ENCODE measurements at regions not wholly inside any gene's neighbourhood (a gene's known extent, or its start where the extent isn't known, plus 50 kb on each side); places are given as distances from the start of the nearest gene placed in this dataset.

DNA sequence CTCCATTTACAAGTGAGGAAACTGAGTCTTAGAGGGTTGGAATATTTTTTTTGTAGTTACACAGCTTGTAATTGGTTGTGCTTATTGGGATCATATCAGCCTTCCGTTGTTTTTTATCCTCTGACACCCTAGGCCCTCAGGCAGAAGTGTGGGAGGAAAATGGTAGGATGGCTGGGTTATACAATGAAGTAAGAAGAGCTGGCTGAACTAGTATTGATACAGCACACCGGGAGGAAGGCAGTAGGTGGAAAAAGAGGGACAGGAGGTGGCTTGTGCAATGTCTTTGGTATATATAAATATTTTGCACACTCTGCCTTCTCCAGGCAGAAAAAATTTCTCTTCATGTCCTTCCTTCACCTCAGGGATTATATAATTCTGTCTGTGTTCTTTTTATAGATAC is 214.3 kb upstream of the SGO1 start:
- H3K27ac Mint-ChIP-seq = no peak overlapping the region
- peaks cover 12% of the 10 kb centered on the region for H3K4me1 Mint-ChIP-seq
- no peak for DNase-seq (ENCODE audit: low spot score in 2 of 2, unreplicated experiment in 2 of 2)
- TF ChIP-seq, protein P1, sequence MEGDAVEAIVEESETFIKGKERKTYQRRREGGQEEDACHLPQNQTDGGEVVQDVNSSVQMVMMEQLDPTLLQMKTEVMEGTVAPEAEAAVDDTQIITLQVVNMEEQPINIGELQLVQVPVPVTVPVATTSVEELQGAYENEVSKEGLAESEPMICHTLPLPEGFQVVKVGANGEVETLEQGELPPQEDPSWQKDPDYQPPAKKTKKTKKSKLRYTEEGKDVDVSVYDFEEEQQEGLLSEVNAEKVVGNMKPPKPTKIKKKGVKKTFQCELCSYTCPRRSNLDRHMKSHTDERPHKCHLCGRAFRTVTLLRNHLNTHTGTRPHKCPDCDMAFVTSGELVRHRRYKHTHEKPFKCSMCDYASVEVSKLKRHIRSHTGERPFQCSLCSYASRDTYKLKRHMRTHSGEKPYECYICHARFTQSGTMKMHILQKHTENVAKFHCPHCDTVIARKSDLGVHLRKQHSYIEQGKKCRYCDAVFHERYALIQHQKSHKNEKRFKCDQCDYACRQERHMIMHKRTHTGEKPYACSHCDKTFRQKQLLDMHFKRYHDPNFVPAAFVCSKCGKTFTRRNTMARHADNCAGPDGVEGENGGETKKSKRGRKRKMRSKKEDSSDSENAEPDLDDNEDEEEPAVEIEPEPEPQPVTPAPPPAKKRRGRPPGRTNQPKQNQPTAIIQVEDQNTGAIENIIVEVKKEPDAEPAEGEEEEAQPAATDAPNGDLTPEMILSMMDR (IDR thresholded peaks at IDR 0.05; ENCODE audit: unreplicated experiment) = no peak
- H3K36me3 Mint-ChIP-seq = no peaks in the 10 kb centered on the region
- no peaks in the 10 kb centered on the region for H3K9me3 Mint-ChIP-seq
- no peaks in the 10 kb centered on the region for H3K27me3 Mint-ChIP-seq (ENCODE audit: low read depth)
- no peak overlapping the region for H3K4me3 Mint-ChIP-seq

GRCh38 chr3:20396335-20396734 is 210.3 kb upstream of the SGO1 start:
- peaks cover 5% of the 10 kb centered on the region for H3K4me1 Mint-ChIP-seq
- H3K9me3 Mint-ChIP-seq = peaks cover 3% of the 10 kb centered on the region
- H3K27me3 Mint-ChIP-seq (ENCODE audit: low read depth) = no peaks in the 10 kb centered on the region
- DNase-seq (ENCODE audit: low spot score in 2 of 2, unreplicated experiment in 2 of 2) = no peak
- H3K4me3 Mint-ChIP-seq = no peak overlapping the region
- H3K36me3 Mint-ChIP-seq = peaks cover 1% of the 10 kb centered on the region
- TF ChIP-seq, protein P1 (IDR thresholded peaks at IDR 0.05; ENCODE audit: unreplicated experiment) = no peak
- no peak overlapping the region for H3K27ac Mint-ChIP-seq

- Mint-ChIP-seq H3K27me3 (ENCODE audit: low read depth) (no peaks in the 10 kb centered on the region), H3K9me3 (peaks cover 3% of the 10 kb centered on the region), H3K4me1 (peaks cover 5% of the 10 kb centered on the region), H3K36me3 (peaks cover 1% of the 10 kb centered on the region), H3K27ac (no peak overlapping the region), H3K4me3 (no peak overlapping the region)
- TF ChIP-seq, protein P1 (IDR thresholded peaks at IDR 0.05; ENCODE audit: unreplicated experiment) = no peak
- DNase-seq (ENCODE audit: low spot score in 2 of 2, unreplicated experiment in 2 of 2) = no peak
Measured at GRCh38 chr3:20395692-20396091, 209.7 kb upstream of the SGO1 start.

DNA sequence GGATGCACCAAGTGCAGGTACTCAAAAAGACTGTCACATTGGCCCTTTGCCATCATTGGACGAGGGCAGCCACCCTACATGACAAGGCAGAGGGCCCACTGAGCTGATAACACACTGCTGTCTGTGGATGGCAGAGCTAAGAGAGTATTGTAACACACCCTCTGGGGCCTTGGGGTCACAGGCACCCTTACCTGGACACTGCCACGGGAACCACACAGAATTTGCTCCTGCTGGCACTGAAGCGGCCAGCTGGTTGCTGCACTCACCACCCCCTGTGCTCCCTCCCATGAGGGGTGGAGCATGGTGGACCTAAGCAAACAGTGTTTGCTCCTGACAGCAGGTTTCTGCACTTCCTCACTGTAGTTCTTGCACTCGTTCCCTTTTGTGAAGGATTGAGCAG is 208.2 kb upstream of the SGO1 start:
- Mint-ChIP-seq H3K36me3 (peaks cover 1% of the 10 kb centered on the region), H3K4me1 (peaks cover 4% of the 10 kb centered on the region), H3K9me3 (peaks cover 3% of the 10 kb centered on the region), H3K4me3 (no peak overlapping the region), H3K27me3 (ENCODE audit: low read depth) (no peaks in the 10 kb centered on the region), H3K27ac (no peak overlapping the region)
- no peak for DNase-seq (ENCODE audit: low spot score in 2 of 2, unreplicated experiment in 2 of 2)
- TF ChIP-seq, protein P1 (IDR thresholded peaks at IDR 0.05; ENCODE audit: unreplicated experiment) = no peak

DNA sequence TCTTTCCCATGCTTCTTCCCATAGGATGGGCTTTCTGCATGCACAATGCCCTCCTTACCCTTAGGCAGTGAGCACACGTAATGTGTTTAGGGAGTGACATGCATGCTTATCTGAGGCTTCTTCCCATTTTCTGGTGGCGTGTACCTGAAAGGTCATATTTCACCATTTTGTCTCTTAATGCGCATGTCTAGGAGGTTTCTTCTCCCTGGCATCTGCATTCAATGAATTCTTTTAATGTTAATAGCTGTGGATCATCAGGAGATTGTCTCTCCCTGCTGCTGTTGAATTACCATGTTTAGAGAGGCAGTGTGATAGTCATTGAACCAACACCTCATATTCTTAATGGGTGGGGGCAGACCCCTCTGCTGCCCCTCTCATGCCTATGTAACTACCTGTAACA is 205.6 kb upstream of the SGO1 start:
- Mint-ChIP-seq H3K9me3 (peaks cover 3% of the 10 kb centered on the region), H3K36me3 (peaks cover 1% of the 10 kb centered on the region), H3K27me3 (ENCODE audit: low read depth) (no peaks in the 10 kb centered on the region), H3K4me3 (no peak overlapping the region), H3K4me1 (peaks cover 2% of the 10 kb centered on the region), H3K27ac (no peak overlapping the region)
- TF ChIP-seq, protein P1 (IDR thresholded peaks at IDR 0.05; ENCODE audit: unreplicated experiment) = no peak
- no peak for DNase-seq (ENCODE audit: low spot score in 2 of 2, unreplicated experiment in 2 of 2)

DNA sequence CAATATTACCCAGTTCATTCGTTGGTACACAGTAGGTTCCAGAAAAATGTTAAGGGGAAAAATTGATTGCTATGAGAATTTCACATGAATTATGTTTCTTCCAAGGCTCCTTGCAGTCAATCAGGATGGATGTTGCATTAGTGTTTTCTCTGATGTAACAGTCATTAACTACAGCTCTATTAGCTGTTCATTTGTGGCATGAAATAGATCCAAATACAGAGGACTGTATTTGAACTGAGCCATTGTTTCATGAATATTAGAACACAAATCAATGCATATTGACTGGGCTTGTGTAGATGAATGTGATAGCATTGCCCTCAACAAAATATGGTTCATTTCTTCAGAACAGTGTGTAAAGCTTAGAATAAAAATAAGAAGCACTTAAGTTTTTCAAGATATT is 203.0 kb upstream of the SGO1 start:
- Mint-ChIP-seq H3K4me3 (no peak overlapping the region), H3K27me3 (ENCODE audit: low read depth) (no peaks in the 10 kb centered on the region), H3K9me3 (peaks cover 5% of the 10 kb centered on the region), H3K4me1 (peaks cover 2% of the 10 kb centered on the region), H3K36me3 (peaks cover under 1% of the 10 kb centered on the region), H3K27ac (no peak overlapping the region)
- DNase-seq (ENCODE audit: low spot score in 2 of 2, unreplicated experiment in 2 of 2) = no peak
- TF ChIP-seq, protein P1 (IDR thresholded peaks at IDR 0.05; ENCODE audit: unreplicated experiment) = no peak

All from mesothelial cell of epicardium (in vitro differentiated cells).